SU-DHL-6 (cell line): ENCODE measurements at regions not wholly inside any gene's neighbourhood (a gene's known extent, or its start where the extent isn't known, plus 50 kb on each side); places are given as distances from the start of the nearest gene placed in this dataset.
"Not testable (repeated sequence)": the region's sequence is repeated elsewhere in the genome, so short reads cannot be mapped to it uniquely, and the experiment has no call there.

ENCODE experiments used
- H2AFZ ChIP-seq: fragments of 200-600 bp; sonication (generic); 2 replicates; pipeline ENCODE4 v1.6.1; 2014; ENCODE audit warnings: low read depth, mild to moderate bottlenecking, moderate library complexity, mixed read lengths, antibody characterized with exemption, low read length; ENCODE audit not compliant: severe bottlenecking
- H3F3A ChIP-seq: fragments of 200-600 bp; shearing (Covaris generic); 2 replicates; pipeline ENCODE4 v1.6.0; 2016; ENCODE audit warnings: antibody characterized with exemption, mild to moderate bottlenecking; ENCODE audit not compliant: insufficient read depth
- H3K27ac ChIP-seq: fragments of 200-600 bp; sonication (generic); 2 replicates; pipeline ENCODE4 v1.5.1; 2016; ENCODE audit warnings: low read depth, mild to moderate bottlenecking, low read length, moderate library complexity, mixed read lengths
- H3K27me3 ChIP-seq: fragments of 200-600 bp; sonication (generic), shearing (Covaris generic); 2 replicates; pipeline ENCODE4 v1.6.0; 2014; ENCODE audit warnings: mild to moderate bottlenecking, low read length
- H3K36me3 ChIP-seq: fragments of 200-600 bp; sonication (generic); 2 replicates; pipeline ENCODE4 v1.6.1; 2014; ENCODE audit warnings: mild to moderate bottlenecking, low read length, mixed read lengths
- H3K4me2 ChIP-seq: fragments of 300-600, 200-600 bp; shearing (Covaris generic), sonication (generic); 2 replicates; pipeline ENCODE4 v1.6.0; 2014; ENCODE audit warnings: low read length, low read depth, mild to moderate bottlenecking; ENCODE audit not compliant: poor library complexity, severe bottlenecking
- H3K4me3 ChIP-seq: fragments of 200-600 bp; sonication (generic); 2 replicates; pipeline ENCODE4 v1.5.1; 2014; ENCODE audit warnings: antibody characterized with exemption, low read length, mild to moderate bottlenecking, mixed read lengths; ENCODE audit not compliant: insufficient read depth, poor library complexity, severe bottlenecking
- H3K79me2 ChIP-seq: fragments of 200-600 bp; sonication (generic); 2 replicates; pipeline ENCODE4 v1.6.1; 2014; ENCODE audit warnings: mild to moderate bottlenecking, low read length, moderate library complexity; ENCODE audit not compliant: insufficient read depth
- H3K9ac ChIP-seq: fragments of 200-600 bp; sonication (generic); 2 replicates; pipeline ENCODE4 v1.7.0; 2014; ENCODE audit warnings: mild to moderate bottlenecking, low read length
- H3K9me2 ChIP-seq: fragments of 200-600 bp; sonication (generic); replicated peaks from 2 replicates; pipeline ENCODE4 v1.6.1; 2014; ENCODE audit warnings: low read length; ENCODE audit not compliant: insufficient read depth
- H3K9me3 ChIP-seq: fragments of 200-600 bp; sonication (generic); 2 replicates; pipeline ENCODE4 v1.6.1; 2014; ENCODE audit warnings: low read length, mixed read lengths; ENCODE audit not compliant: insufficient read depth
- H4K20me1 ChIP-seq: fragments of 200-600 bp; sonication (generic); 2 replicates; pipeline ENCODE4 v1.6.1; 2014; ENCODE audit warnings: low read depth, mild to moderate bottlenecking, antibody characterized with exemption, low read length, moderate library complexity, mixed read lengths
- CTCF ChIP-seq: fragments of 200-600 bp; sonication (generic); IDR thresholded peaks from one replicate; pipeline ENCODE4 v1.5.1; 2017; ENCODE audit warnings: antibody characterized with exemption, mild to moderate bottlenecking, low read length, moderate library complexity; ENCODE audit not compliant: insufficient read depth, poor library complexity, severe bottlenecking
- EZH2phosphoT487 ChIP-seq: fragments of 200-600 bp; sonication (generic), shearing (Covaris generic); conservative IDR thresholded peaks from 2 replicates; pipeline ENCODE4 v1.6.1; 2018; ENCODE audit warnings: mild to moderate bottlenecking, antibody characterized with exemption, low read length, moderate library complexity, mixed read lengths

DNA sequence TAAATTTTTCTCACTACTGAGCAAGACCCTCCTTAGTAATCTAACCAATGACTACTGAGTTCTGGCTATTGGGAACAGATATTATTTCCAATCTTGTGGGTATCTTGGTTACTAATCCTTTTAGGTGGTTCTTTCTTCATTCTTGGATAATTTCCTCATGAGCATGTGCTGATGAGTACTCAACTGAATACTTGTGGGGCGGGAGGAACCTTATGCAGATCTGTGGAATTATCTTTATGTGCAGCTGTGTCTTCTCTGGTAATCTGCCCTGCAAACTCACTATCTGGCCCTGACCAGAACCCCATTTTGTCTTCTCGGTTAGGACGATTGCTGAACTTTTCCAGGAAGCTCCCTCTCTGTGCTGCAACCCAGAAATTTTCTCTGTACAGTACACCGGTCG is 89.7 kb upstream of the TRPC4 start:
- H3K4me2 ChIP-seq, result no peak overlapping the region
- no peak overlapping the region for H3K27ac ChIP-seq
- no peaks in the 10 kb centered on the region for H3K9me3 ChIP-seq
- H3K36me3 ChIP-seq, result no peaks in the 10 kb centered on the region
- H3K79me2 ChIP-seq, result no peaks in the 10 kb centered on the region
- no peak overlapping the region for H3K4me3 ChIP-seq
- H4K20me1 ChIP-seq, result no peaks in the 10 kb centered on the region
- no peaks in the 10 kb centered on the region for H3K27me3 ChIP-seq
- H3F3A ChIP-seq, result no peaks in the 10 kb centered on the region
- H2AFZ ChIP-seq, result no peak overlapping the region
- no peaks in the 10 kb centered on the region for H3K9me2 ChIP-seq
- TF ChIP-seq EZH2phosphoT487 (no peak), CTCF (no peak)
- H3K9ac ChIP-seq, result no peak overlapping the region

DNA sequence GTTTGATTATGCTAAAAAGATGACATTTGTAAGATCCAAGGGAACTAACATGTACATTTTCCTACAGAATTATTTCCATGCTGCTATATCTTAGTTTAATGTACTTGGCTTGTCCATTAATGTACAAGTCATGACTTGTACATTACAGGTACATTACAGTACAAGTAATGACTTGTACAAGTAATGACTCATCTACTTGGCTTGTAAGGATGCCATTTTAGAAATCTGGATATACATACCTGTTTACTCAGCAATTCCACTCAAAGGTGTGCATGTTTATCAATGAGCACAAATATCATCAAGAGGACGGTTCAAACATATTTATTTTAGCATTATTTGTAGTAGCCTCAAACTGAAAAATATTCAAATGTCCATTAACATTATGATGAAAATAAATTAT is 87.0 kb upstream of the TRPC4 start:
- H3K4me3 ChIP-seq, result no peak overlapping the region
- no peaks in the 10 kb centered on the region for H3F3A ChIP-seq
- no peak overlapping the region for H3K9ac ChIP-seq
- no peaks in the 10 kb centered on the region for H3K9me3 ChIP-seq
- H3K79me2 ChIP-seq, result no peaks in the 10 kb centered on the region
- no peaks in the 10 kb centered on the region for H3K27me3 ChIP-seq
- TF ChIP-seq EZH2phosphoT487 (no peak), CTCF (no peak)
- no peak overlapping the region for H2AFZ ChIP-seq
- no peaks in the 10 kb centered on the region for H3K9me2 ChIP-seq
- H3K36me3 ChIP-seq, result no peaks in the 10 kb centered on the region
- no peaks in the 10 kb centered on the region for H4K20me1 ChIP-seq
- H3K4me2 ChIP-seq, result no peak overlapping the region
- no peak overlapping the region for H3K27ac ChIP-seq

GRCh38 chr13:37954597-37954996 is 85.0 kb upstream of the TRPC4 start:
- not testable (repeated sequence) for H3F3A ChIP-seq, H2AFZ ChIP-seq, H3K27me3 ChIP-seq, H3K4me2 ChIP-seq, H3K4me3 ChIP-seq, H3K9me3 ChIP-seq, H3K36me3 ChIP-seq, H3K79me2 ChIP-seq, H3K9ac ChIP-seq, H3K9me2 ChIP-seq, H4K20me1 ChIP-seq, H3K27ac ChIP-seq

GRCh38 chr13:37954191-37954590 is 84.6 kb upstream of the TRPC4 start:
- Histone ChIP-seq H3K79me2 (no peaks in the 10 kb centered on the region), H3K9me3 (no peaks in the 10 kb centered on the region), H3K9ac (no peak overlapping the region), H3K27ac (no peak overlapping the region), H2AFZ (no peak overlapping the region), H4K20me1 (no peaks in the 10 kb centered on the region), H3F3A (no peaks in the 10 kb centered on the region), H3K4me2 (no peak overlapping the region), H3K4me3 (no peak overlapping the region), H3K27me3 (no peaks in the 10 kb centered on the region), H3K36me3 (no peaks in the 10 kb centered on the region), H3K9me2 (no peaks in the 10 kb centered on the region)
- TF ChIP-seq CTCF (no peak), EZH2phosphoT487 (no peak)
